GM18861 (cell line): ENCODE measurements at regions not wholly inside any gene's neighbourhood (a gene's known extent, or its start where the extent isn't known, plus 50 kb on each side); places are given as distances from the start of the nearest gene placed in this dataset.
"Not testable (repeated sequence)": the region's sequence is repeated elsewhere in the genome, so short reads cannot be mapped to it uniquely, and the experiment has no call there.

Experiments used
- ATAC-seq: cut with Tn5 transposase; IDR thresholded peaks from one replicate; pipeline ENCODE4 v1.9.1; 2021; ENCODE audit not compliant: unreplicated experiment

DNA sequence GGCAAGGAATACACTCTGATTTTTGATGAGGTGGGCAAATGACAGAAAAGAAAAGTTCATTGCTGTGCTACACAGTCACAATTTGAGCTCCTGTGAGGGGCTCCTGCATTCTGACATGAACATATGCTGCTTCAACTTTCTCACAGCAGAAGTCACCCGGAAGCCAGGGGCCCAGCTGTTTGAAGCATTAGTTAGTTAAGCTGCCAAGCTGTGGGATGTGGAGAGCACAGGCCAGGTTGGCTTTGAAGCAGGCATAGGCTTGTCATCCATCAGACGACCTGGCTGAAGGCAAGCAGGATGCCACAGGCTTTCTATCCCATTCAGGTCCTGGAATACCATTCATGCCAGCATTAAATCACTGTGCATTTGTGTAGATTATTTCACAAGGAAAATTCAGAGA is 63.1 kb downstream of the MTNR1B start:
- no peak for ATAC-seq

- no peak for ATAC-seq
These were observed 63.6 kb downstream of the MTNR1B start for GRCh38 chr11:93033093-93033492.

GRCh38 chr11:93034031-93034722 is 64.7 kb downstream of the MTNR1B start:
- no peak for ATAC-seq

DNA sequence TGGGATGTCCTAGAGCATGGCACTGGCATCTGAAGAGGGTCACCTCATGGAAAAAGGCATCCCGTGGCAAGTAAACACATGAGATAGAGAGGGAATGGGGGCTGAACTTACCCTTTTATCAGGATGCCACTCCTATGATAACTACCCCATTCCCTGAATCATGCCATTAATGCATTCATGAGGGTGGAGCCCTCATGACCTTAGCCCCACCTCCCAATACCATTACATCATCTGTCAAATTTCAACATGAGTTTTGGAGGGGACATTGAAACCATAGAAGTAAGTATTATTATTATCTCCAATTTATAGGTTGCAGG is 65.2 kb downstream of the MTNR1B start:
- no peak for ATAC-seq

- ATAC-seq = no peak
These were observed 69.1 kb downstream of the MTNR1B start for GRCh38 chr11:93038521-93038920.

DNA sequence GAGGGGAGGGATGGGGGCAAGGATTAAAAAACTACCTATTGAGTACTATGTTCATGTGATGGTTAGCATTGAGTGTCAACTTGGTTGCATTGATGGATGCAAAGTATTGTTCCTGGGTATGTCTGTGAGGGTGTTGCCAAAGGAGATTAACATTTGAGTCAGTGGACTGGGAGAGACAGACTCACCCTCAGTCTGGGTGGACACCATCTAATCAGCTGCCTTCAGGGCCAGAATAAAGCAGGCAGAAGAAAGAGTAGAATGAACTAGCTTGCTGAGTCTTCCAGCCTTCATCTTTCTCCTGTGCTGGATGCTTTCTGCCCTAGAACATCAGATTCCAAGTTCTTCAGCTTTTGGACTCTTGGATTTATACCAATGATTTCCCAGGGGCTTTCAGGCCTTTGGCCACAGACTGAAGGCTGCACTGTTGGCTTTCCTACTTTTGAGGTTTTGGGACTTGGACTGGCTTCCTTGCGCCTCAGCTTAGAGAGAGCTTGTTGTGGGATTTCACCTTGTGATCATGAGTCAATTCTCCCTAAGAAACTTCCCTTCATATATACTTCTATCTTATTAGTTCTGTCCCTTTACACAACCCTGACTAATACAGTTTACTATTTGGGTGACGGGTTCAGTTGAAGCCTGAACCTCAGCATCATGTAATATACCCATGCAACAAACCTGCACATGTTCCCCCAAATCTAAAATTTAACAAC is 70.2 kb downstream of the MTNR1B start:
- ATAC-seq = no peak

DNA sequence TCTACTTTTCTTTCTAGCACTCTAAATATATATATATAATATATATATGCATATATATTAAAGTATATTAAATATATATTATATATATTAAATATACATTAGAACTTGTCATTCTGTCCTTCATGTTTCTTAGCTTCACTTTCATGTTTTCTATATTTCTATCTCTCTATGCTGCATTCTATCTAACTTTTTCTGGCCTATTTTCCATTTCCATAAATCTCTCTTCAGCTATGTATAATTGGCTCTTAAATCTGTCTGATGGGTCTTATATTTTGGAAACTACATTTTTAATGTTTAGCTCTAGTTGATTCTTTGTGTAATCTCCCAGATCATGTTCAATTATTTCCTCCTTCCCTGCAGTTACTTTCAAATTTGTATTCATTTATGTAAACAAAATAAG is 72.2 kb downstream of the MTNR1B start:
- no peak for ATAC-seq

DNA sequence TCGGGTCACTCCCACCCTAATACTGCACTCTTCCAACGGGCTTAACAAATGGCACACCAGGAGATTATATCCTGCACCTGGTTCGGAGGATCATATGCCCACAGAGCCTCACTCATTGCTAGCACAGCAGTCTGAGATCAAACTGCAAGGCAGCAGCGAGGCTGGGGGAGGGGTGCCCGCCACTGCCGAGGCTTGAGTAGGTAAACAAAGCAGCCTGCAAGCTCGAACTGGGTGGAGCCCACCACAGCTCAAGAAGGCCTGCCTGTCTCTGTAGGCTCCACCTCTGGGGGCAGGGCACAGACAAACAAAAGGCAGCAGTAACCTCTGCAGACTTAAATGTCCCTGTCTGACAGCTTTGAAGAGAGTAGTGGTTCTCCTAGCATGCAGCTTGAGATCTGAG is 73.7 kb downstream of the MTNR1B start:
- not testable (repeated sequence) for ATAC-seq

- ATAC-seq = no peak
These were observed 80.3 kb downstream of the MTNR1B start for GRCh38 chr11:93049740-93050139.

GRCh38 chr11:93051186-93051585 is 81.7 kb downstream of the MTNR1B start:
- ATAC-seq = no peak

- ATAC-seq = no peak
These were observed 84.4 kb downstream of the MTNR1B start for GRCh38 chr11:93053864-93054263.

- ATAC-seq = no peak
These were observed 84.8 kb downstream of the MTNR1B start for GRCh38 chr11:93054279-93054678.

DNA sequence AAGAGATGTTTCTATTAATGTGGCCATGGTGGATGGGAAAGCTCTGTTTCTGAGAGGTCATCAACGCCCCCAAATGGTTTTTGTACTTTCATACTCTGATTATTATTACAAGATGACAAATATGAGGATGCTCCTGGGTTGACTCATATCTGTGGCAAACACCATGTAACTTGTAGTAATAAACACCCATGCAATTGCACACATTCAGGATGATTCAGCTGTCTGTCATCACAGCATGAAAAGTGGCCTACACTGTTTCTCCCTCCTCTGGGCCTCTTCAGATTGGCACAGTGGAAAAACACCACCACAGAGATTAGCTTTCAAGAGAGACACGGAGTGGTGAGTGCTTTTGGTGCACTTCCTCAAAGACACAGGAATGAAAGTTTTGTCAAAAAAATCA is 85.4 kb downstream of the MTNR1B start:
- ATAC-seq = no peak

- no peak for ATAC-seq
These were observed 89.9 kb downstream of the MTNR1B start for GRCh38 chr11:93059117-93059957.

GRCh38 chr11:93063086-93063485 is 93.6 kb downstream of the MTNR1B start:
- ATAC-seq = no peak

- not testable (repeated sequence) for ATAC-seq
These were observed 95.7 kb downstream of the MTNR1B start for GRCh38 chr11:93065074-93065674.

DNA sequence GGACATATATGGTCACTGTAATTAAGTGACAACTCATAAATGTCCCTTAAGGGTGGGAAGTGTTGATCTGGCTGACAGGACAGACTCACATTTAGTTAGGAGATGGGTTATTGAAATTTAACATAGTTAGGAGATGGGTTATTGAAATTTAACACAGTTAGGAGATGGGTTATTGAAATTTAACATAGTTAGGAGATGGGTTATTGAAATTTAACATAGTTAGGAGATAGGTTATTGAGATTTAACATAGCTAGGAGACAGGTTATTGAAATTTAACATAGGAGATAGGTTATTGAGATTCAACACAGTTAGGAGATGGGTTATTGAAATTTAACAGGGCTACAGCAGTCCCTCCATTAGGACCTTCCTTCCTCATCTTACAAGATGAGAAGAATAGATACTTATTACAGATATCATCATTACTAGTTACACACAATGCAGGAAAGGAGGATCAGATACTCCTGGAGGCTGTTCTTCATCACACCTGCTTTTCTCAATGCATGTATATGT is 98.5 kb downstream of the MTNR1B start:
- ATAC-seq = no peak

- ATAC-seq = no peak
These were observed 102.9 kb downstream of the MTNR1B start for GRCh38 chr11:93072229-93072914.

DNA sequence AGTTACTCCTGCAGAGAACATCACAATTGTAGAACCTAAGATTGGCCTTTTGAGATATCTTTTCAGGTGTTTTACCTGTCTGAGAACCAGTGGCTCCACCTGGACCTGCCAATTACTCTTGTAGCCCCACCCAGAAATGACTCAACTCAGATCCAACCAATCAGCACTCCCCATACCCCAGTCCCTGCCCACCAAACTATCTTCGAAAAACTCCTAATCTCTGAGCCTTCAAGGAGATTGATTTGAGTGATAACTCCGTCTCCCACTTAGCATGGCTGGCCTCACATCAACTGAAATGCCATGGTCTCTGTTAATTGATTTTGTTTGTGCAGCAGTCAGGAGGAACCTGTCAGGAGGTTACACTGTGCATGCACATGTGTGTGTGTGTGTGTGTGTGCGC is 103.6 kb downstream of the MTNR1B start:
- no peak for ATAC-seq

DNA sequence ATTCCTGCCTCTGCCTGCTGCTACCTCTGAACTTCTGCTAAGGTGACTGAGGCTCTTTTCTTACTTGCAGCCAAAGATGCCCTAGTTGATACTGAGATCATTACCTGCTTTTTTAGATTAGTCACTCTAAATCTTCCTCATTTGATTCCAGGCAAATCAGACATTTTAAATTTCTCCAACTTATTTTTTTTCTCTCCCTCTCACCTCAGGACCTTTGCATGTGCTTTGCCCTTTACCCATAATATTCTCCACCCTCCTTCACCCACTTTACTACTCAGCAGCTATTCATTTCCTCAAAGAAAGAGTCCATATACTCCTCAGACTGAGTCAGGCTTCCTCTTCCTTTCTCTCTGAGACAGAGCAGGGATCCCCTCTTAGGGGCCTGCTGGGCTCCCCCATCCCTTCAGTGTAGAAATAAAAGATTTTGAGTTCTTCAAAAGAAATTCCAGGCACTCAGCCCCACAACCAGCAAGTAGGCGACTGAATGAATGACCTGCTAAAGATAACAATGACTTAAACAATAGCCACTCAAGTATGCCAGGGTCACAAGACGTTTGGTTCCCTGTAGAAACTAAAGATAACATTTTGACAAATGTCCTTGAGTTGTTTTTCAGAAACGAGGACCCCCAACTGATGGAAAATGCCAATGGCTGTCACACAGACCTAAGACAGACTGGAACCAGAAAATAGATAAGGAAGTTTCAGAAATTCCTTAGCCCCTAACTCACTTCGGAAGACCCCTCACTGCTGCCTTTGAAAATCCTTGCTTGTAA is 104.2 kb downstream of the MTNR1B start:
- no peak for ATAC-seq
